ENCODE measurements at regions not wholly inside any gene's neighbourhood (a gene's known extent, or its start where the extent isn't known, plus 50 kb on each side); places are given as distances from the start of the nearest gene placed in this dataset.

DNA sequence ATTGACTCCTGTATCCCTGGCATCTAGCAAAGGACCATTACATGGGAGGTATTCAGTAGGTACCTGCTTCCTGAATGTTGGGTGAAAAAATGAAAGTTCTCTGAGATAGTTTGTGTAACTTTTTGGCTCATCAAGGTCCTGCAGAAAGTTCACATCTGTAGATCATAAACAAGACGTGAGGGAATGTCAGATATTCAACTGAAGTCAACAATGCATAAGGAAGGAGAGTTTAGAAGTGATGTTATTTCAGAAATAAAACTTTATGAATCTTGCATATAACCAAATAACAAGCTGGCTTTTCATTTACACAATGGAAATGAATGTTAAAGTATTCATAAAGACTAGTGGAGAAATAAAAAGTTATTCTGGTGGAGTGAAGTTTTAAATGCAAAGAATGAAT, 73.4 kb upstream of the RBMS3 start:
- dilution Hi-C loops (cut with MboI; ENCODE audit: extremely low pct_ligation_motif_present, low sequenced_read_pairs) = no loop called here
- H3K4me2 ChIP-seq (ENCODE audit: control insufficient read depth, extremely low read depth, insufficient read depth, low read depth, low read length) = no peak overlapping the region
- no peak overlapping the region for H2AFZ ChIP-seq (ENCODE audit: control insufficient read depth, low read length)
- no peaks in the 10 kb centered on the region for H3K79me2 ChIP-seq (ENCODE audit: control insufficient read depth, insufficient read depth, low read length)
- H3K9me1 ChIP-seq (ENCODE audit: control insufficient read depth, extremely low read depth, insufficient read depth, low read length) = no peaks in the 10 kb centered on the region
- FAIRE-seq (no peak), DNase-seq (ENCODE audit: low read depth, low spot score) (no peak)
- H3K36me3 ChIP-seq (ENCODE audit: control insufficient read depth in 2 of 2, extremely low read depth in 1 of 2, insufficient read depth in 2 of 2, low read length in 2 of 2) = no peaks in the 10 kb centered on the region
- H3K9me3 ChIP-seq (ENCODE audit: control insufficient read depth, low read depth, low read length) = no peaks in the 10 kb centered on the region
- no peak overlapping the region for H3K27ac ChIP-seq (ENCODE audit: control insufficient read depth, insufficient read depth, low read length)
- no peak for TF ChIP-seq EZH2 (IDR thresholded peaks at IDR 0.05; ENCODE audit: low read length)
- TF ChIP-seq, protein P1, sequence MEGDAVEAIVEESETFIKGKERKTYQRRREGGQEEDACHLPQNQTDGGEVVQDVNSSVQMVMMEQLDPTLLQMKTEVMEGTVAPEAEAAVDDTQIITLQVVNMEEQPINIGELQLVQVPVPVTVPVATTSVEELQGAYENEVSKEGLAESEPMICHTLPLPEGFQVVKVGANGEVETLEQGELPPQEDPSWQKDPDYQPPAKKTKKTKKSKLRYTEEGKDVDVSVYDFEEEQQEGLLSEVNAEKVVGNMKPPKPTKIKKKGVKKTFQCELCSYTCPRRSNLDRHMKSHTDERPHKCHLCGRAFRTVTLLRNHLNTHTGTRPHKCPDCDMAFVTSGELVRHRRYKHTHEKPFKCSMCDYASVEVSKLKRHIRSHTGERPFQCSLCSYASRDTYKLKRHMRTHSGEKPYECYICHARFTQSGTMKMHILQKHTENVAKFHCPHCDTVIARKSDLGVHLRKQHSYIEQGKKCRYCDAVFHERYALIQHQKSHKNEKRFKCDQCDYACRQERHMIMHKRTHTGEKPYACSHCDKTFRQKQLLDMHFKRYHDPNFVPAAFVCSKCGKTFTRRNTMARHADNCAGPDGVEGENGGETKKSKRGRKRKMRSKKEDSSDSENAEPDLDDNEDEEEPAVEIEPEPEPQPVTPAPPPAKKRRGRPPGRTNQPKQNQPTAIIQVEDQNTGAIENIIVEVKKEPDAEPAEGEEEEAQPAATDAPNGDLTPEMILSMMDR (optimal IDR thresholded peaks at IDR 0.05 in 1 of 3, IDR thresholded peaks at IDR 0.05 in 1 of 3, conservative IDR thresholded peaks at IDR 0.05 in 1 of 3; ENCODE audit: extremely low read depth in 1 of 3, insufficient read depth in 2 of 3, low read length in 3 of 3) = no peak
- H3K4me3 ChIP-seq (ENCODE audit: control insufficient read depth in 2 of 3, extremely low read depth in 1 of 3, insufficient read depth in 2 of 3, low read depth in 1 of 3, low read length in 3 of 3) = no peak overlapping the region
- no peak overlapping the region for H3K9ac ChIP-seq (ENCODE audit: control insufficient read depth, extremely low read depth, insufficient read depth, low read length)
- no peaks in the 10 kb centered on the region for H3K27me3 ChIP-seq (ENCODE audit: control insufficient read depth, extremely low read depth, insufficient read depth, low read length)
- peaks cover under 1% of the 10 kb centered on the region for H3K4me1 ChIP-seq (ENCODE audit: control insufficient read depth, extremely low read depth, insufficient read depth, low read length)
- H4K20me1 ChIP-seq (ENCODE audit: control insufficient read depth, extremely low read depth, insufficient read depth, low read length) = no peaks in the 10 kb centered on the region

DNA sequence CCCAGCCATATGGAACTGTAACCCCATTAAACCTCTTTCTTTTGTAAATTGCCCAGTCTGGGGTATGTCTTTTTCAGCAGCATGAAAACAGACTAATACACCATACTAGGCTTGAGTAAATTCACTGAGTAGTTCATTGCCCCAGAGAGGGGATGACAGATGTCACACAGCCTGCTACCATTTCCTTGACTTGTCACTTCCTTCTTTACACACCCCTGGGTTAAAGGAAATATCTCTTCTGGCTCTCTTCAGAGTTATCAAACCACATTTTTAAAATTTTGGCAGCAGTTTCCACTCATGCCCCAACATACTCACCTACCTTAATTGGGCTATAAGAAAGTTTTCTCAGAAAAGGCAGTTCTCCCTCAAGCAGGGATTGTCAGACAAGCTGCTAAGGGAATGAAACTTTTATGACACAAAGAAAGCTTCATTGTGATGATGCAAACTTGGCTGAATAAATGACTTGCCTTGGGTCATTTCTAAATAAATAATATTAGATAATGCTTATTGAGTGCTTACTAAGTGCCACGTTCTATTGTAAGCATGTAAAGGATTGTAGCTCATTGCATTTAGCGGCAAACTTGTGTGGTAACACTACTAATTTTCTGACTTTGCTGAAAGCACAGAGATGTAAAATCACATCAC, 68.0 kb upstream of the RBMS3 start:
- Histone ChIP-seq H3K4me1 (ENCODE audit: control insufficient read depth, extremely low read depth, insufficient read depth, low read length) (peaks cover 5% of the 10 kb centered on the region), H3K4me3 (ENCODE audit: control insufficient read depth in 2 of 3, extremely low read depth in 1 of 3, insufficient read depth in 2 of 3, low read depth in 1 of 3, low read length in 3 of 3) (no peak overlapping the region), H3K9me3 (ENCODE audit: control insufficient read depth, low read depth, low read length) (no peaks in the 10 kb centered on the region), H3K4me2 (ENCODE audit: control insufficient read depth, extremely low read depth, insufficient read depth, low read depth, low read length) (no peak overlapping the region), H3K79me2 (ENCODE audit: control insufficient read depth, insufficient read depth, low read length) (no peaks in the 10 kb centered on the region), H3K36me3 (ENCODE audit: control insufficient read depth in 2 of 2, extremely low read depth in 1 of 2, insufficient read depth in 2 of 2, low read length in 2 of 2) (no peaks in the 10 kb centered on the region), H3K9ac (ENCODE audit: control insufficient read depth, extremely low read depth, insufficient read depth, low read length) (no peak overlapping the region), H3K27me3 (ENCODE audit: control insufficient read depth, extremely low read depth, insufficient read depth, low read length) (no peaks in the 10 kb centered on the region), H3K27ac (ENCODE audit: control insufficient read depth, insufficient read depth, low read length) (no peak overlapping the region), H2AFZ (ENCODE audit: control insufficient read depth, low read length) (no peak overlapping the region), H4K20me1 (ENCODE audit: control insufficient read depth, extremely low read depth, insufficient read depth, low read length) (no peaks in the 10 kb centered on the region), H3K9me1 (ENCODE audit: control insufficient read depth, extremely low read depth, insufficient read depth, low read length) (no peaks in the 10 kb centered on the region)
- no peak for TF ChIP-seq EZH2 (IDR thresholded peaks at IDR 0.05; ENCODE audit: low read length)
- TF ChIP-seq, protein P1 (optimal IDR thresholded peaks at IDR 0.05 in 1 of 3, IDR thresholded peaks at IDR 0.05 in 1 of 3, conservative IDR thresholded peaks at IDR 0.05 in 1 of 3; ENCODE audit: extremely low read depth in 1 of 3, insufficient read depth in 2 of 3, low read length in 3 of 3) = no peak
- no peak for DNase-seq (ENCODE audit: low read depth, low spot score)
- no peak for FAIRE-seq
- dilution Hi-C loops (cut with MboI; ENCODE audit: extremely low pct_ligation_motif_present, low sequenced_read_pairs) = no loop called here

Measured in keratinocyte (primary cell).